B cell (primary cell): ENCODE measurements at regions not wholly inside any gene's neighbourhood (a gene's known extent, or its start where the extent isn't known, plus 50 kb on each side); places are given as distances from the start of the nearest gene placed in this dataset.

Experiments
- ATAC-seq: fragments of 200-7000 bp; cut with Tn5 transposase; one replicate; pipeline ENCODE4 v1.10.0; 2021; ENCODE audit warnings: low read depth, mild to moderate bottlenecking, moderate number of reproducible peaks, moderate library complexity
- CTCF ChIA-PET: fragments of 350-600 bp; sonication (Branson Sonifier 250); formaldehyde crosslinking; loops from one replicate; lab custom pipeline; 2021; ENCODE audit warnings: antibody characterized with exemption, inconsistent platforms; lab: Charles Lee
- POLR2A ChIA-PET: fragments of 350-600 bp; sonication (Branson Sonifier 250); formaldehyde crosslinking; loops from one replicate; lab custom pipeline; 2021; ENCODE audit warnings: antibody characterized with exemption; lab: Charles Lee
- DNase-seq: peaks from one replicate; pipeline ENCODE4 v3.0.0; 2013
- H2AFZ ChIP-seq: 2 replicates; pipeline ENCODE4 v1.6.1; 2012; ENCODE audit warnings: mild to moderate bottlenecking, low read depth, low read length; ENCODE audit not compliant: insufficient read depth, poor library complexity, severe bottlenecking
- H3K27ac ChIP-seq, 2 donors: 1 replicate in 1 of 2; 2 replicates in 1 of 2; pipeline ENCODE4 v1.5.1; 2012 to 2013; ENCODE audit warnings: low read length in 2 of 2, mild to moderate bottlenecking in 2 of 2, moderate library complexity in 1 of 2
- H3K27me3 ChIP-seq, 4 experiments: fragments of 200-600 bp in 1 of 4; sonication (generic) in 1 of 4; replicated peaks in 1 of 4; 1 replicate in 2 of 4; 2 replicates in 2 of 4; pipeline versions ENCODE4 v1.6.1 to v1.7.0; 2013 to 2016; ENCODE audit warnings: low read length in 3 of 4, mild to moderate bottlenecking in 2 of 4, mixed read lengths in 1 of 4, moderate library complexity in 1 of 4; ENCODE audit not compliant: insufficient read depth in 4 of 4, control insufficient read depth in 3 of 4; ENCODE audit errors: control extremely low read depth in 1 of 4
- H3K36me3 ChIP-seq, 2 experiments: replicated peaks in 1 of 2; 1 replicate in 1 of 2; 2 replicates in 1 of 2; pipeline versions ENCODE4 v1.6.1 to v1.7.1; 2013; ENCODE audit warnings: low read length in 1 of 2; ENCODE audit not compliant: insufficient read depth in 2 of 2, control insufficient read depth in 1 of 2; ENCODE audit errors: control extremely low read depth in 1 of 2, extremely low read depth in 1 of 2
- H3K4me1 ChIP-seq, 2 donors: fragments of 200-600 bp in 1 of 2; sonication (generic) in 1 of 2; 1 replicate in 1 of 2; 2 replicates in 1 of 2; pipeline versions ENCODE4 v1.5.1 to v1.6.1; 2013 to 2017; ENCODE audit warnings: low read length in 2 of 2; ENCODE audit not compliant: control insufficient read depth in 2 of 2, insufficient read depth in 2 of 2
- H3K4me2 ChIP-seq: replicated peaks from 2 replicates; pipeline ENCODE3; 2012; ENCODE audit warnings: mild to moderate bottlenecking, low read depth, low read length; ENCODE audit not compliant: poor library complexity, severe bottlenecking
- H3K4me3 ChIP-seq, 5 experiments: fragments of 200-600 bp in 1 of 5; sonication (generic) in 1 of 5; 1 replicate in 3 of 5; 2 replicates in 2 of 5; pipeline versions ENCODE4 v1.5.1 to v1.7.0; 2011 to 2016; ENCODE audit warnings: low read length in 4 of 5, mild to moderate bottlenecking in 4 of 5, low read depth in 2 of 5, control low read depth in 1 of 5, moderate library complexity in 1 of 5; ENCODE audit not compliant: insufficient read depth in 1 of 5; ENCODE audit errors: control extremely low read depth in 1 of 5, extremely low read depth in 1 of 5
- H3K79me2 ChIP-seq: fragments of 200-600 bp; sonication (generic); one replicate; pipeline ENCODE4 v1.6.0; 2016; ENCODE audit warnings: low read length; ENCODE audit not compliant: control insufficient read depth, insufficient read depth
- H3K9ac ChIP-seq: fragments of 200-600 bp; sonication (generic); 2 replicates; pipeline ENCODE4 v1.6.1; 2017; ENCODE audit warnings: mild to moderate bottlenecking, low read length, moderate library complexity
- H3K9me3 ChIP-seq, 3 donors: one replicate each; pipeline versions ENCODE4 v1.6.1 to v1.7.1; 2013; ENCODE audit warnings: low read length in 2 of 3; ENCODE audit not compliant: control insufficient read depth in 2 of 3, insufficient read depth in 1 of 3; ENCODE audit errors: control extremely low read depth in 1 of 3
- H4K20me1 ChIP-seq: 2 replicates; pipeline ENCODE4 v1.6.0; 2012; ENCODE audit warnings: mild to moderate bottlenecking, low read length; ENCODE audit not compliant: insufficient read depth, control insufficient read depth, poor library complexity, severe bottlenecking
- H3K27ac Mint-ChIP-seq: one replicate; pipeline ENCODE4 v1.8.0; 2021; ENCODE audit warnings: mixed read lengths
- H3K27me3 Mint-ChIP-seq: one replicate; pipeline ENCODE4 v1.8.0; 2021; ENCODE audit warnings: mixed read lengths
- H3K4me1 Mint-ChIP-seq: one replicate; pipeline ENCODE4 v1.8.0; 2021; ENCODE audit warnings: mixed read lengths
- H3K4me3 Mint-ChIP-seq: one replicate; pipeline ENCODE4 v1.8.0; 2021; ENCODE audit warnings: mixed read lengths
- H3K9me3 Mint-ChIP-seq: one replicate; pipeline ENCODE4 v1.8.0; 2022; ENCODE audit warnings: mixed read lengths; ENCODE audit not compliant: insufficient read depth
- EZH2 ChIP-seq: IDR thresholded peaks from 2 replicates; pipeline ENCODE4 v1.6.1; 2012; ENCODE audit warnings: borderline replicate concordance, low read depth, mild to moderate bottlenecking, moderate library complexity, low read length; ENCODE audit not compliant: insufficient read depth, poor library complexity, severe bottlenecking
- WGBS: methylation state at CpG from one replicate; pipeline ENCODE4 v1.1.5; 2013; ENCODE audit warnings: missing lambda C conversion rate; ENCODE audit not compliant: insufficient coverage; 5-methylcytosine and 5-hydroxymethylcytosine counted together
- intact Hi-C: fragments of 100-400 bp; cut with micrococcal nuclease; formaldehyde crosslinking; loops from one replicate; pipeline ENCODE4 v1.10.0; 2022
- TF ChIP-seq, protein P1 (sequence below): fragments of 200-600 bp; IDR thresholded peaks from one replicate; pipeline ENCODE4 v1.8.0; 2022; ENCODE audit warnings: antibody characterized with exemption, mild to moderate bottlenecking

DNA sequence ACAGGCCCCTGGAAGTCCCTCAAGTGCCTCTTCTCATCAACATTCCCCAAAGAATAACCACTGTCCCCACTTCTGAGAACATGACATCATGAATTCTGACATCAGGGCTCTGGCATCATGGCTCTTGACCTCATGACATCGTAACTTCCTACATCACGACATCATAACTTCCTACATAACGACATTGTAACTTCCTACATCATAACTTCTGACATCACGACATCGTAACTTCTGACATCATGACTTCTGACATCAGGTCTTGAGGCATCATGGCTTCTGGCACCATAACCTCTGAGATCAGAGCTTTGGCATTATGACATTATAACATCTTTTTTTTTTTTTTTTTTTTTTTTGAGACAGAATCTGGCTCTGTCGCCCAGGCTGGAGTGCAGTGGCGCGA lies 66.7 kb upstream of the FAM20C start:
- peaks cover 0 to 10% of the 10 kb centered on the region in 2 donors for H3K4me1 ChIP-seq
- ChIA-PET CTCF (no interaction called here), POLR2A (no interaction called here)
- H3K9me3 ChIP-seq = peaks cover 0 to 3% (median 0%) of the 10 kb centered on the region in 3 donors
- H3K27ac ChIP-seq = no peak overlapping the region
- intact Hi-C loops = no loop called here
- no peak for DNase-seq
- no peak for ATAC-seq
- H3K4me2 ChIP-seq = no peak overlapping the region
- Mint-ChIP-seq H3K27me3 (peaks cover 3% of the 10 kb centered on the region), H3K4me3 (no peak overlapping the region), H3K4me1 (no peaks in the 10 kb centered on the region), H3K9me3 (no peaks in the 10 kb centered on the region), H3K27ac (no peak overlapping the region)
- no peaks in the 10 kb centered on the region for H3K36me3 ChIP-seq
- no peak overlapping the region for H2AFZ ChIP-seq
- H4K20me1 ChIP-seq = no peaks in the 10 kb centered on the region
- H3K27me3 ChIP-seq = no peaks in the 10 kb centered on the region
- no peak overlapping the region for H3K4me3 ChIP-seq
- H3K9ac ChIP-seq = no peak overlapping the region
- no peak for TF ChIP-seq EZH2
- TF ChIP-seq, protein P1, sequence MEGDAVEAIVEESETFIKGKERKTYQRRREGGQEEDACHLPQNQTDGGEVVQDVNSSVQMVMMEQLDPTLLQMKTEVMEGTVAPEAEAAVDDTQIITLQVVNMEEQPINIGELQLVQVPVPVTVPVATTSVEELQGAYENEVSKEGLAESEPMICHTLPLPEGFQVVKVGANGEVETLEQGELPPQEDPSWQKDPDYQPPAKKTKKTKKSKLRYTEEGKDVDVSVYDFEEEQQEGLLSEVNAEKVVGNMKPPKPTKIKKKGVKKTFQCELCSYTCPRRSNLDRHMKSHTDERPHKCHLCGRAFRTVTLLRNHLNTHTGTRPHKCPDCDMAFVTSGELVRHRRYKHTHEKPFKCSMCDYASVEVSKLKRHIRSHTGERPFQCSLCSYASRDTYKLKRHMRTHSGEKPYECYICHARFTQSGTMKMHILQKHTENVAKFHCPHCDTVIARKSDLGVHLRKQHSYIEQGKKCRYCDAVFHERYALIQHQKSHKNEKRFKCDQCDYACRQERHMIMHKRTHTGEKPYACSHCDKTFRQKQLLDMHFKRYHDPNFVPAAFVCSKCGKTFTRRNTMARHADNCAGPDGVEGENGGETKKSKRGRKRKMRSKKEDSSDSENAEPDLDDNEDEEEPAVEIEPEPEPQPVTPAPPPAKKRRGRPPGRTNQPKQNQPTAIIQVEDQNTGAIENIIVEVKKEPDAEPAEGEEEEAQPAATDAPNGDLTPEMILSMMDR = no peak
- 88% methylated on average over 5 of the region's 8 CpGs for WGBS
- no peaks in the 10 kb centered on the region for H3K79me2 ChIP-seq

DNA sequence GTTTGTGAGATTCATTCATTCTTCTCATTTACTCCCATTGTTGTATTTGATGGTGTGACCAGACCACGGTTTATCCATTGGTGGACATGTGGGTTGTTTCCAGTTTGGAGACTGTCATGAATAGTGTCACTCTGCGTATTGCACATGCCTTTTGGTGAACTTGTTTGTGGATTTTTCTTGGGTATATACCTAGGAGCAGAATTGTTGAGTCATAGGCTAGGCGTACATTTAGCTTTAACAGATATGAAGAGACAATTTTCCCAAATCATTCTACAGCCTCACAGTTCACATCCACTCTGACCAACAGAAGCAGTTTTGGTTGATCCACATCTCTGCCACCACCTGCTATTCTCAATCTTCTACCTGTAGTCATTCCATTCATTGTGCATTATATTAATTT lies 66.0 kb upstream of the FAM20C start:
- DNase-seq = no peak
- intact Hi-C loops = no loop called here
- no peak overlapping the region for H3K27ac Mint-ChIP-seq

More for the DNA sequence above, 66.0 kb upstream of the FAM20C start:
- no peaks in the 10 kb centered on the region for H3K36me3 ChIP-seq
- H3K27me3 ChIP-seq = no peaks in the 10 kb centered on the region
- H3K9ac ChIP-seq = no peak overlapping the region
- POLR2A ChIA-PET = no interaction called here
- H3K4me3 ChIP-seq = no peak overlapping the region
- H3K4me1 ChIP-seq = peaks cover 0 to 10% of the 10 kb centered on the region in 2 donors
- H2AFZ ChIP-seq = no peak overlapping the region
- ATAC-seq = no peak
- 100% methylated on average over 1 of the region's 3 CpGs for WGBS
- Mint-ChIP-seq H3K4me1 (no peaks in the 10 kb centered on the region), H3K27me3 (peaks cover 3% of the 10 kb centered on the region), H3K9me3 (no peaks in the 10 kb centered on the region), H3K4me3 (no peak overlapping the region)
- H4K20me1 ChIP-seq = no peaks in the 10 kb centered on the region
- no peaks in the 10 kb centered on the region for H3K79me2 ChIP-seq
- no peak for TF ChIP-seq EZH2
- TF ChIP-seq, protein P1 = no peak
- peaks cover 0 to 3% (median 0%) of the 10 kb centered on the region in 3 donors for H3K9me3 ChIP-seq
- H3K4me2 ChIP-seq = no peak overlapping the region
- CTCF ChIA-PET = no interaction called here
- no peak overlapping the region for H3K27ac ChIP-seq
